SIG-M5 treated with dmso at 0.1 percent for 504 hours (cell line): ENCODE measurements at regions not wholly inside any gene's neighbourhood (a gene's known extent, or its start where the extent isn't known, plus 50 kb on each side); places are given as distances from the start of the nearest gene placed in this dataset.

ENCODE experiments used
- DNase-seq: peaks from one replicate; lab custom pipeline; 2025; ENCODE audit not compliant: unreplicated experiment; lab: John Stamatoyannopoulos, UW

- no peak for DNase-seq
These were observed 1196.6 kb upstream of the CDH18 start for GRCh38 chr5:21184581-21184980.

GRCh38 chr5:21181609-21182125 is 1193.7 kb upstream of the CDH18 start:
- no peak for DNase-seq

- no peak for DNase-seq
These were observed 1185.5 kb upstream of the CDH18 start for GRCh38 chr5:21173526-21173925.

- DNase-seq = no peak
These were observed 1185.0 kb upstream of the CDH18 start for GRCh38 chr5:21173036-21173435.

- no peak for DNase-seq
These were observed 1183.0 kb upstream of the CDH18 start for GRCh38 chr5:21171038-21171437.

GRCh38 chr5:21168557-21168956 is 1180.6 kb upstream of the CDH18 start:
- DNase-seq = no peak

GRCh38 chr5:21165344-21165743 is 1177.3 kb upstream of the CDH18 start:
- no peak for DNase-seq

- no peak for DNase-seq
These were observed 1176.4 kb upstream of the CDH18 start for GRCh38 chr5:21164425-21164824.

- no peak for DNase-seq
These were observed 1171.6 kb upstream of the CDH18 start for GRCh38 chr5:21159510-21160059.

- DNase-seq = no peak
These were observed 1166.5 kb upstream of the CDH18 start for GRCh38 chr5:21154526-21154925.

- peak; percentile 76 for DNase-seq
These were observed 1164.6 kb upstream of the CDH18 start for GRCh38 chr5:21152611-21153010.

- DNase-seq = no peak
These were observed 1157.4 kb upstream of the CDH18 start for GRCh38 chr5:21145376-21145775.

- no peak for DNase-seq
These were observed 1155.7 kb upstream of the CDH18 start for GRCh38 chr5:21143686-21144085.

- DNase-seq = no peak
These were observed 1154.8 kb upstream of the CDH18 start for GRCh38 chr5:21142791-21143190.

GRCh38 chr5:21140987-21141386 is 1153.0 kb upstream of the CDH18 start:
- no peak for DNase-seq

- no peak for DNase-seq
These were observed 1138.2 kb upstream of the CDH18 start for GRCh38 chr5:21126236-21126635.

GRCh38 chr5:21125238-21125983 is 1137.4 kb upstream of the CDH18 start:
- DNase-seq = no peak

GRCh38 chr5:21121213-21121612 is 1133.2 kb upstream of the CDH18 start:
- DNase-seq = no peak

- DNase-seq = no peak
These were observed 1109.7 kb upstream of the CDH18 start for GRCh38 chr5:21097661-21098060.

GRCh38 chr5:21094619-21095018 is 1106.6 kb upstream of the CDH18 start:
- DNase-seq = no peak

- no peak for DNase-seq
These were observed 1099.8 kb upstream of the CDH18 start for GRCh38 chr5:21087766-21088165.

- no peak for DNase-seq
These were observed 1097.8 kb upstream of the CDH18 start for GRCh38 chr5:21085791-21086190.

- DNase-seq = no peak
These were observed 1084.0 kb upstream of the CDH18 start for GRCh38 chr5:21071986-21072385.
